Smooth muscle cell (in vitro differentiated cells): ENCODE measurements at regions not wholly inside any gene's neighbourhood (a gene's known extent, or its start where the extent isn't known, plus 50 kb on each side); places are given as distances from the start of the nearest gene placed in this dataset.

ENCODE experiments used
- DNase-seq: peaks from one replicate; lab custom pipeline; 2025; ENCODE audit not compliant: unreplicated experiment; lab: John Stamatoyannopoulos, UW
- H2AFZ ChIP-seq: fragments of 200-600 bp; sonication (generic); 2 replicates; pipeline ENCODE4 v1.6.0; 2016; ENCODE audit warnings: antibody characterized with exemption, low read depth, mild to moderate bottlenecking
- H3F3A ChIP-seq: fragments of 200-600 bp; sonication (generic); 2 replicates; pipeline ENCODE4 v1.6.0; 2017; ENCODE audit warnings: antibody characterized with exemption, low read depth
- H3K27ac ChIP-seq: fragments of 200-600 bp; sonication (generic); 2 replicates; pipeline ENCODE4 v1.5.1; 2016; ENCODE audit warnings: low read depth, mild to moderate bottlenecking
- H3K27me3 ChIP-seq: fragments of 200-600 bp; sonication (generic); 2 replicates; pipeline ENCODE4 v1.6.1; 2016; ENCODE audit warnings: low read depth, mild to moderate bottlenecking
- H3K36me3 ChIP-seq: fragments of 200-600 bp; sonication (generic); 2 replicates; pipeline ENCODE4 v1.5.1; 2016; ENCODE audit warnings: low read depth
- H3K4me1 ChIP-seq: fragments of 200-600 bp; sonication (generic); 2 replicates; pipeline ENCODE4 v1.5.1; 2016; ENCODE audit warnings: low read depth
- H3K4me2 ChIP-seq: fragments of 200-600 bp; sonication (generic); 2 replicates; pipeline ENCODE4 v1.6.0; 2016; ENCODE audit warnings: mild to moderate bottlenecking
- H3K4me3 ChIP-seq: fragments of 200-600 bp; sonication (generic); 2 replicates; pipeline ENCODE4 v1.5.1; 2016; ENCODE audit warnings: mild to moderate bottlenecking
- H3K79me2 ChIP-seq: fragments of 200-600 bp; sonication (generic); 2 replicates; pipeline ENCODE4 v1.6.0; 2016; ENCODE audit warnings: low read depth, mild to moderate bottlenecking
- H3K9ac ChIP-seq: fragments of 200-600 bp; sonication (generic); 2 replicates; pipeline ENCODE4 v1.6.0; 2016; ENCODE audit warnings: low read depth
- H3K9me3 ChIP-seq: fragments of 200-600 bp; sonication (generic); replicated peaks from 2 replicates; pipeline ENCODE4 v1.5.1; 2016; ENCODE audit warnings: low read depth
- H4K20me1 ChIP-seq: fragments of 200-600 bp; sonication (generic); 2 replicates; pipeline ENCODE4 v1.6.0; 2016; ENCODE audit warnings: low read depth
- WGBS: methylation state at CpG from one replicate; pipeline ENCODE4 v1.1.7; 2016; ENCODE audit warnings: low lambda C conversion rate; 5-methylcytosine and 5-hydroxymethylcytosine counted together
- TF ChIP-seq, protein P1 (sequence below): fragments of 200-600 bp; sonication (generic); IDR thresholded peaks from 2 replicates; pipeline ENCODE4 v1.5.1; 2017; ENCODE audit warnings: borderline replicate concordance, mild to moderate bottlenecking, antibody characterized with exemption; ENCODE audit not compliant: insufficient read depth, poor library complexity, severe bottlenecking

DNA sequence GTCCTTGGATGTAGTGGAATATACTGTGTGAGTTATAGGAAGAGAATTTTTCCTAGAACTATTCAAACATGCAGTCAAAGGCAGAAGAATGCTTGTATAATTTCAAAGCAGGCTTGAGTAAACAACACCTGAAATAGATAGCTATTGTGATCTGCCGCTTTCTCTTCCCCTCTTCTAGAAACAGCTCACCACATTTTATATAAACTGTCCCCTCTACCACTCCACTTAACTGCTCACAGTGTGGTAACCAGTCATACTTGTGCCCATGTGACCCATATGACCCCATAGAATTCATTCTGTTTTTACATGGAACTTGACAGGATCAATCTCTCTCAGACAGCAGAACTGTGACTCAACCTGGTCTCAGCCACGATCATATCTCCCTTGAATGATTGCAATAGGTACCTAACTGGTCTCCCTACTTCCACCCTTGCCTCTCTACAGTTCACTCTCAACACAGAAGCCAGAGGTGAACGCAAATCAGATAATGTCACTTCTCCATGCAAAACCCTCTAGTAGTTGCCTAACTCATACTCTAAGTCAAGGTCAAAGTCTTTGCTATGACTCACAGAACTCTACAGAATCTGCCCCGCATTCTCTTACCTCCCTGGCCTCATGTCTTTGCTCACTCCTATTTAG, 85.6 kb upstream of the EFHC2 start:
- Histone ChIP-seq H3K4me3 (no peak overlapping the region), H3K4me2 (no peak overlapping the region), H4K20me1 (no peaks in the 10 kb centered on the region), H3K4me1 (no peaks in the 10 kb centered on the region), H3K27ac (no peak overlapping the region), H2AFZ (no peak overlapping the region), H3K9me3 (no peaks in the 10 kb centered on the region), H3K36me3 (no peaks in the 10 kb centered on the region), H3F3A (no peaks in the 10 kb centered on the region), H3K27me3 (no peaks in the 10 kb centered on the region), H3K79me2 (no peaks in the 10 kb centered on the region), H3K9ac (no peak overlapping the region)
- WGBS, result 72% methylated on average over 4 of the region's 4 CpGs
- no peak for DNase-seq
- TF ChIP-seq, protein P1, sequence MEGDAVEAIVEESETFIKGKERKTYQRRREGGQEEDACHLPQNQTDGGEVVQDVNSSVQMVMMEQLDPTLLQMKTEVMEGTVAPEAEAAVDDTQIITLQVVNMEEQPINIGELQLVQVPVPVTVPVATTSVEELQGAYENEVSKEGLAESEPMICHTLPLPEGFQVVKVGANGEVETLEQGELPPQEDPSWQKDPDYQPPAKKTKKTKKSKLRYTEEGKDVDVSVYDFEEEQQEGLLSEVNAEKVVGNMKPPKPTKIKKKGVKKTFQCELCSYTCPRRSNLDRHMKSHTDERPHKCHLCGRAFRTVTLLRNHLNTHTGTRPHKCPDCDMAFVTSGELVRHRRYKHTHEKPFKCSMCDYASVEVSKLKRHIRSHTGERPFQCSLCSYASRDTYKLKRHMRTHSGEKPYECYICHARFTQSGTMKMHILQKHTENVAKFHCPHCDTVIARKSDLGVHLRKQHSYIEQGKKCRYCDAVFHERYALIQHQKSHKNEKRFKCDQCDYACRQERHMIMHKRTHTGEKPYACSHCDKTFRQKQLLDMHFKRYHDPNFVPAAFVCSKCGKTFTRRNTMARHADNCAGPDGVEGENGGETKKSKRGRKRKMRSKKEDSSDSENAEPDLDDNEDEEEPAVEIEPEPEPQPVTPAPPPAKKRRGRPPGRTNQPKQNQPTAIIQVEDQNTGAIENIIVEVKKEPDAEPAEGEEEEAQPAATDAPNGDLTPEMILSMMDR, result no peak

DNA sequence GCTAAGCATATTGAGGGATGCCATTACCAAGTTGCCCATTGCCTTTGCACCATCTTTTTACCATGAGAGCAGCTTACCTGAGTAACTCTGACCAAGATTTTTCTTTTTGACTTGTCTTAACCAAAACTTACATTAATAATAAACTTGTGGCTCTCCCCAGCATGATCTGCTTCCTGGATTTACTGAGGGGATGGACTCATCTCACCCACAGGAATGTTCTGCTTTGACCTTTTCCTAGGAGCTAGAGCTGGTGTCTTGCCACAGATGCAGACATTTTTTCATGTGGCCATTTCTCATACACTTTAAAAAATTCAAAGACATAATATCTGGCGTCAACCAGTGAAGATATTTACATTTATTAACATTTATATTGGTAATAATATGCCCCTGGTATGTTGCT, 79.2 kb upstream of the EFHC2 start:
- no peaks in the 10 kb centered on the region for H3K4me1 ChIP-seq
- H4K20me1 ChIP-seq, result no peaks in the 10 kb centered on the region
- no peaks in the 10 kb centered on the region for H3F3A ChIP-seq
- H3K27me3 ChIP-seq, result no peaks in the 10 kb centered on the region
- no peak overlapping the region for H3K9ac ChIP-seq
- no peaks in the 10 kb centered on the region for H3K79me2 ChIP-seq
- DNase-seq, result no peak
- no peak overlapping the region for H2AFZ ChIP-seq
- no peak overlapping the region for H3K4me2 ChIP-seq
- no peak overlapping the region for H3K4me3 ChIP-seq
- no peaks in the 10 kb centered on the region for H3K9me3 ChIP-seq
- no peak overlapping the region for H3K27ac ChIP-seq
- TF ChIP-seq, protein P1, result no peak
- no peaks in the 10 kb centered on the region for H3K36me3 ChIP-seq
- 29% methylated on average over 1 of the region's 1 CpG for WGBS

DNA sequence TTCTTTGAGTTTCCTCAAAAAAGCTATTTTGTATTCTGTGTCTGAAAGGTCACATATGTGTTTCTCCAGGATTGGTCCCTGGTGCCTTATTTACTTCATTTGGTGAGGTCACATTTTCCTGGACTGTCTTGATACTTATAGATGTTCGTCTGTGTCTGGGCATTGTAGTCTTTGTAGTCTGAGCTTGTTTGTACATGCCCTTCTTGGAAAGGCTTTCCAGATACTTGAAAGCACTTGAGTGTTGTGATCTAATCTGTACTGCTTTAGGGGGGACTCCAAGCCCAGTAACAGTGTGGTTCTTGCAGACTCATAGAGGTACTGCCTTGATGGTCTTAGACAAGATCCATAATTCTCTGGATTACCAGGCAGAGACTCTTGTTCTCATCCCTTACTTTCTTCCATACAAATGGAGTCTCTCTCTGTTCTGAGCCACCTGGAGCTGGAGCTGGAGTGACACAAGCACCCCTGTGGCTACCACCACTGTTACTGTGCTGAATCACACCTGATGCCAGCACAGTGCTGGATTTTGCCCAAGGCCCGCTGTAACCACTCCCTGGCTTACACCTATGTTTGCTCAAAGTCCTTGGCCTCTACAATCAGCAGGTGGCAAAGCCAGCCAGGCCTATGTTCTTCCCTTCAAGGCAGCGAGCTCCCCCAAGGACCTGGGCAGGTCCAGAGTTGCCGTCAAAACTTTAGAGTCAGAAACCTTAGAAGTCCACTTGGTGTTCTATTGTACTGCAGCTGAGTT, 72.3 kb upstream of the EFHC2 start:
- H3K79me2 ChIP-seq, result no peaks in the 10 kb centered on the region
- no peaks in the 10 kb centered on the region for H3F3A ChIP-seq
- H3K4me1 ChIP-seq, result no peaks in the 10 kb centered on the region
- H3K4me3 ChIP-seq, result no peak overlapping the region
- TF ChIP-seq, protein P1, result no peak
- no peaks in the 10 kb centered on the region for H3K36me3 ChIP-seq
- H3K9ac ChIP-seq, result no peak overlapping the region
- no peak overlapping the region for H3K4me2 ChIP-seq
- H3K27ac ChIP-seq, result no peak overlapping the region
- 65% methylated on average over 4 of the region's 4 CpGs for WGBS
- H3K9me3 ChIP-seq, result peaks cover 3% of the 10 kb centered on the region
- no peaks in the 10 kb centered on the region for H4K20me1 ChIP-seq
- H3K27me3 ChIP-seq, result no peaks in the 10 kb centered on the region
- no peak for DNase-seq
- H2AFZ ChIP-seq, result no peak overlapping the region
